COLO668 (cell line): ENCODE measurements at regions not wholly inside any gene's neighbourhood (a gene's known extent, or its start where the extent isn't known, plus 50 kb on each side); places are given as distances from the start of the nearest gene placed in this dataset.
"Not testable (repeated sequence)": the region's sequence is repeated elsewhere in the genome, so short reads cannot be mapped to it uniquely, and the experiment has no call there.

Experiments used
- DNase-seq: peaks from one replicate; lab custom pipeline; 2025; ENCODE audit not compliant: unreplicated experiment; lab: John Stamatoyannopoulos, UW

- DNase-seq = no peak
These were observed 172.2 kb upstream of the DDHD1 start for GRCh38 chr14:53325176-53325806.

GRCh38 chr14:53316504-53316903 is 163.4 kb upstream of the DDHD1 start:
- no peak for DNase-seq

GRCh38 chr14:53310412-53310811 is 157.3 kb upstream of the DDHD1 start:
- no peak for DNase-seq

GRCh38 chr14:53306911-53307310 is 153.8 kb upstream of the DDHD1 start:
- DNase-seq = no peak

- DNase-seq = peak; percentile 59
These were observed 153.2 kb upstream of the DDHD1 start for GRCh38 chr14:53306267-53306721.

GRCh38 chr14:53304726-53305381 is 151.7 kb upstream of the DDHD1 start:
- DNase-seq = no peak

- DNase-seq = peak; percentile 23
These were observed 143.0 kb upstream of the DDHD1 start for GRCh38 chr14:53295985-53296582.

- no peak for DNase-seq
These were observed 142.2 kb upstream of the DDHD1 start for GRCh38 chr14:53295372-53295771.

- no peak for DNase-seq
These were observed 133.2 kb upstream of the DDHD1 start for GRCh38 chr14:53286301-53286700.

- no peak for DNase-seq
These were observed 132.7 kb upstream of the DDHD1 start for GRCh38 chr14:53285821-53286220.

GRCh38 chr14:53285064-53285463 is 131.9 kb upstream of the DDHD1 start:
- no peak for DNase-seq

- DNase-seq = peak; percentile 44
These were observed 125.7 kb upstream of the DDHD1 start for GRCh38 chr14:53278602-53279506.

- no peak for DNase-seq
These were observed 120.5 kb upstream of the DDHD1 start for GRCh38 chr14:53273671-53274072.

- no peak for DNase-seq
These were observed 111.9 kb upstream of the DDHD1 start for GRCh38 chr14:53265025-53265424.

- DNase-seq = no peak
These were observed 107.8 kb upstream of the DDHD1 start for GRCh38 chr14:53260928-53261327.

- no peak for DNase-seq
These were observed 107.2 kb upstream of the DDHD1 start for GRCh38 chr14:53260286-53260685.

GRCh38 chr14:53252141-53252540 is 99.0 kb upstream of the DDHD1 start:
- DNase-seq = no peak

- no peak for DNase-seq
These were observed 95.9 kb upstream of the DDHD1 start for GRCh38 chr14:53249059-53249458.

- DNase-seq = no peak
These were observed 94.7 kb upstream of the DDHD1 start for GRCh38 chr14:53247596-53248370.

GRCh38 chr14:53242898-53243297 is 89.8 kb upstream of the DDHD1 start:
- not testable (repeated sequence) for DNase-seq

GRCh38 chr14:53237488-53237887 is 84.4 kb upstream of the DDHD1 start:
- DNase-seq = no peak
